Stomach (tissue), 8 donors: ENCODE measurements at regions not wholly inside any gene's neighbourhood (a gene's known extent, or its start where the extent isn't known, plus 50 kb on each side); places are given as distances from the start of the nearest gene placed in this dataset.

ENCODE experiments used
- DNase-seq, 2 donors: peaks; one replicate each; pipeline versions ENCODE4 v3.0.0 to v3.0.0-alpha.2; 2013 to 2019
- H3K27ac ChIP-seq, 5 donors: fragments of 200-600 bp in 4 of 5; sonication (generic) in 4 of 5; one replicate each; pipeline ENCODE4 v1.5.1; 2013 to 2019; ENCODE audit warnings: mild to moderate bottlenecking in 1 of 5, moderate library complexity in 1 of 5
- H3K27me3 ChIP-seq, 3 donors: fragments of 200-600 bp; sonication (generic); one replicate each; pipeline ENCODE4 v1.5.1; 2017 to 2019; ENCODE audit warnings: mixed run types in 1 of 3
- H3K36me3 ChIP-seq, 4 donors: fragments of 200-600 bp; sonication (generic); 1 replicate in 3 of 4; 2 replicates in 1 of 4; pipeline ENCODE4 v1.5.1; 2016 to 2019
- H3K4me1 ChIP-seq, 4 donors: fragments of 200-600 bp; sonication (generic); one replicate each; pipeline ENCODE4 v1.5.1; 2016 to 2019
- H3K4me3 ChIP-seq, 4 donors: fragments of 200-600 bp; sonication (generic) in 3 of 4; one replicate each; pipeline ENCODE4 v1.5.1; 2016 to 2019; ENCODE audit warnings: mild to moderate bottlenecking in 1 of 4
- H3K9me3 ChIP-seq, 4 donors: fragments of 200-600 bp; sonication (generic); one replicate each; pipeline ENCODE4 v1.5.1; 2016 to 2019
- EP300 ChIP-seq: sonication (generic); formaldehyde crosslinking; IDR thresholded peaks from one replicate; pipeline ENCODE4 v1.6.1; 2017; ENCODE audit warnings: antibody characterized with exemption
- POLR2A ChIP-seq, 4 donors: fragments of 450-650 bp; IDR thresholded peaks; one replicate each; pipeline ENCODE4 v1.6.1; 2016; ENCODE audit warnings: antibody characterized with exemption in 4 of 4, control low read depth in 2 of 4, mild to moderate bottlenecking in 1 of 4, moderate library complexity in 1 of 4
- POLR2AphosphoS5 ChIP-seq, 3 donors: sonication (generic); formaldehyde crosslinking; IDR thresholded peaks; one replicate each; pipeline ENCODE4 v1.6.1; 2016; ENCODE audit warnings: antibody characterized with exemption in 3 of 3
- WGBS, 5 donors: extraction: QIAGEN DNeasy Blood & Tissue Kit in 3 of 5; methylation state at CpG; one replicate each; pipeline versions ENCODE4 v1.1.5 to v1.1.7; 2013 to 2018; 5-methylcytosine and 5-hydroxymethylcytosine counted together
- intact Hi-C: fragments of 100-400 bp; cut with DNase I; formaldehyde crosslinking; loops from one replicate; pipeline ENCODE4 v1.15.1; 2023; ENCODE audit warnings: low total_unique reads
- TF ChIP-seq, protein P1 (sequence below), 7 experiments: fragments of 450-650 bp in 4 of 7; fragments of 200-600 bp in 3 of 7; sonication (generic) in 3 of 7; IDR thresholded peaks; one replicate each; pipeline ENCODE4 v1.5.1; 2016 to 2019; ENCODE audit warnings: antibody characterized with exemption in 7 of 7, control low read depth in 2 of 7, mild to moderate bottlenecking in 1 of 7
- donor health status: healthy with polysubstance abuse.
- donor health status: Bipolar disorder and iron deficiency.
- donor health status: healthy.

GRCh38 chr6:167578371-167578901, 248.3 kb upstream of the AFDN start:
- no peak for DNase-seq
- TF ChIP-seq, protein P1, sequence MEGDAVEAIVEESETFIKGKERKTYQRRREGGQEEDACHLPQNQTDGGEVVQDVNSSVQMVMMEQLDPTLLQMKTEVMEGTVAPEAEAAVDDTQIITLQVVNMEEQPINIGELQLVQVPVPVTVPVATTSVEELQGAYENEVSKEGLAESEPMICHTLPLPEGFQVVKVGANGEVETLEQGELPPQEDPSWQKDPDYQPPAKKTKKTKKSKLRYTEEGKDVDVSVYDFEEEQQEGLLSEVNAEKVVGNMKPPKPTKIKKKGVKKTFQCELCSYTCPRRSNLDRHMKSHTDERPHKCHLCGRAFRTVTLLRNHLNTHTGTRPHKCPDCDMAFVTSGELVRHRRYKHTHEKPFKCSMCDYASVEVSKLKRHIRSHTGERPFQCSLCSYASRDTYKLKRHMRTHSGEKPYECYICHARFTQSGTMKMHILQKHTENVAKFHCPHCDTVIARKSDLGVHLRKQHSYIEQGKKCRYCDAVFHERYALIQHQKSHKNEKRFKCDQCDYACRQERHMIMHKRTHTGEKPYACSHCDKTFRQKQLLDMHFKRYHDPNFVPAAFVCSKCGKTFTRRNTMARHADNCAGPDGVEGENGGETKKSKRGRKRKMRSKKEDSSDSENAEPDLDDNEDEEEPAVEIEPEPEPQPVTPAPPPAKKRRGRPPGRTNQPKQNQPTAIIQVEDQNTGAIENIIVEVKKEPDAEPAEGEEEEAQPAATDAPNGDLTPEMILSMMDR (IDR thresholded peaks at IDR 0.05): no peak
- no peak for TF ChIP-seq POLR2AphosphoS5 (IDR thresholded peaks at IDR 0.05)
- no peak for TF ChIP-seq EP300
- no peak for TF ChIP-seq POLR2A (IDR thresholded peaks at IDR 0.05)
- 90 to 95% (median 95%) methylated on average over 16 of the region's 16 CpGs for WGBS, 5 donors
- Histone ChIP-seq H3K9me3 (peaks cover 0 to 12% (median 5%) of the 10 kb centered on the region in 4 donors), H3K27me3 (no peaks in the 10 kb centered on the region), H3K27ac (no peak overlapping the region), H3K4me3 (no peak overlapping the region), H3K4me1 (peaks cover 0 to 5% (median under 1%) of the 10 kb centered on the region in 4 donors), H3K36me3 (no peaks in the 10 kb centered on the region)
- intact Hi-C loops: no loop called here

DNA sequence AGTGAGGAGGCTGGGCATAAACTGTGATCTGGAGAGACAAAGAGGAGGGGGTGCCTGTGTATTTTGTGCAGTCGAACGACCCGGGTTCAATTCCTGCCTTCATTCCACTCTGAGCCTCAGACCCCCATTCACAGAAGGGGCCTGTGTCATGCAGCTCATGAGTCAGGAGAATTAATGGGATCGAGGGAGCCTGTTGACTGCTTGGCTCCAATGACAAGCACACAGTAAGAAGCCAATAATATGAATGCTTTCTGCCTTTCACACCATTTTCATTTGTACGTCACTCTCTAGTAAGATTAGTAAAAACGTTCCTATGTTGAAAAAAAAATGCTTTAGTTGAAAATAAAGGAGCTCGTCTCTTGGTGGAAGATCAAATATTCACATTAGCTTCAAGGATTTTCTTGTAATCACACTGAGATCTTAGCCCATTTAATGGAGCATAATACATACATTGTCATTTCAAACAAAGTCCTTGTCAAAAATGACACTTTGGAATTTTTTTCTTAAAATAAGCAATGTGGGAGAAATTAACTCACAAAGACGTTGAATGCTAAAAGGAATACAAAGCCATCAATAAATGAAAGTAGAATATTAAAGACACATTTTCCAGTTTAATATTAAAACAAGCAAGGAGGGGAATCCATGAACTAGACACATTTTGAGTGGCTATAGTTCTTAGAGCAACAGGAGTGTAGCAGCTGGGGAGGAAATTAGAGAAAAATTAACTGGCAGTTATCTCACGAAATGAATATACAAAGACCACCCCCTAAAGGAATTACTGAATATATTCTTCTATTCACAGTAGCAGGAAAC, 246.7 kb upstream of the AFDN start:
- H3K4me3 ChIP-seq: no peak overlapping the region
- 62 to 67% (median 64%) methylated on average over 9 of the region's 9 CpGs for WGBS, 5 donors
- no peak for TF ChIP-seq POLR2A (IDR thresholded peaks at IDR 0.05)
- TF ChIP-seq, protein P1 (IDR thresholded peaks at IDR 0.05): no peak
- TF ChIP-seq EP300: no peak
- no peak for TF ChIP-seq POLR2AphosphoS5 (IDR thresholded peaks at IDR 0.05)
- no peak for DNase-seq
- no peak overlapping the region for H3K27ac ChIP-seq
- H3K36me3 ChIP-seq: no peaks in the 10 kb centered on the region
- H3K9me3 ChIP-seq: peaks cover 0 to 17% (median 9%) of the 10 kb centered on the region in 4 donors
- H3K4me1 ChIP-seq: no peaks in the 10 kb centered on the region
- intact Hi-C loops: no loop called here
- no peaks in the 10 kb centered on the region for H3K27me3 ChIP-seq

DNA sequence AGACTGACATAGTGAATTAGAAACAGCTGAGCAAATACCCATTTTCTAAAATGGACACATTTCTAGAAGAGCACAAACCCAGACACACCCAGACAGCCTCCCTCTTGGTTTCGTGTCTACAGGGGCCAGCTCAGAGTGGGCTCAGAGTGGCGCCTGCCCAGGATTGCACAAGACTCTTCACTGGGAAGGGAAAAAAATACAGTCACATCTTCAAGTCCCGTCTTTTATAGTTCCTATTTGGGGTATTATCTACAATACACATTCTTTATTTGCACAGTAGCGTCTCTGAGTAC, 246.1 kb upstream of the AFDN start:
- H3K27ac ChIP-seq: no peak overlapping the region
- 21 to 56% (median 50%) methylated on average over 4 of the region's 4 CpGs for WGBS, 5 donors
- no peak for TF ChIP-seq POLR2A (IDR thresholded peaks at IDR 0.05)
- no peak for TF ChIP-seq POLR2AphosphoS5 (IDR thresholded peaks at IDR 0.05)
- TF ChIP-seq EP300: no peak
- TF ChIP-seq, protein P1 (IDR thresholded peaks at IDR 0.05): no peak
- no peaks in the 10 kb centered on the region for H3K27me3 ChIP-seq
- no peak for DNase-seq
- peaks cover 0 to 17% (median 9%) of the 10 kb centered on the region in 4 donors for H3K9me3 ChIP-seq
- no peaks in the 10 kb centered on the region for H3K4me1 ChIP-seq
- no peaks in the 10 kb centered on the region for H3K36me3 ChIP-seq
- no peak overlapping the region for H3K4me3 ChIP-seq
- intact Hi-C loops: no loop called here

DNA sequence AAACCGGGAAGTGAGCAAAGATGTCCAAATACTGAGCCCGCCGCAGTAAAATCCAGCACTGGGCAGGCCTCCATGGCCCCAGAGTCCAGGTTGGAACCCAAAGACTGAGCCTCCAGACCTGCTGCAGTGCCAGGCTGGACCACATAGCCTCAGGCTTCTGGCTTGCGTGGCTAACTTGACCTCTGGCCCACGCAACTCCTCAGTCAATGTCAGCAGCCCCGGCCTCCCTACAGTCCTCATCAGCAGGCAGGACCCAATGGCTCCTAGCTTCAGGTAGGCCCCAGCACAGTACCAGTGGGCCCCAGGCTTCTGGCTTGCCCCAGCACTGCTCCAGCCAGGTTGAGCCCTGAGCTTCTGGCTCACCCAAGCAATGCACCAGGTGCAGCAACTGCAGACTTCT, 245.1 kb upstream of the AFDN start:
- Histone ChIP-seq H3K36me3 (no peaks in the 10 kb centered on the region), H3K27me3 (no peaks in the 10 kb centered on the region), H3K4me3 (no peak overlapping the region), H3K9me3 (peaks cover 0 to 17% (median 9%) of the 10 kb centered on the region in 4 donors), H3K27ac (no peak overlapping the region), H3K4me1 (no peaks in the 10 kb centered on the region)
- no peak for TF ChIP-seq POLR2AphosphoS5 (IDR thresholded peaks at IDR 0.05)
- TF ChIP-seq POLR2A (IDR thresholded peaks at IDR 0.05): no peak
- TF ChIP-seq, protein P1 (IDR thresholded peaks at IDR 0.05): no peak
- TF ChIP-seq EP300: no peak
- DNase-seq: no peak
- intact Hi-C loops: no loop called here
- 88 to 94% (median 93%) methylated on average over 6 of the region's 6 CpGs for WGBS, 5 donors
